Hematopoietic multipotent progenitor cell treated with erythropoietin and hydrocortisone succinate and interleukin-3 and kit ligand, for 15 days (in vitro differentiated cells): ENCODE measurements at regions not wholly inside any gene's neighbourhood (a gene's known extent, or its start where the extent isn't known, plus 50 kb on each side); places are given as distances from the start of the nearest gene placed in this dataset.

Experiments used
- DNase-seq: peaks from one replicate; pipeline ENCODE4 v3.0.0-alpha.2; 2015; ENCODE audit warnings: low spot score

- DNase-seq, result no peak
Measured at GRCh38 chr4:20302336-20302735, 50.6 kb downstream of the SLIT2 start.

- no peak for DNase-seq
Measured at GRCh38 chr4:20305976-20306375, 54.3 kb downstream of the SLIT2 start.

GRCh38 chr4:20311856-20312255, 60.2 kb downstream of the SLIT2 start:
- DNase-seq, result no peak

- no peak for DNase-seq
Measured at GRCh38 chr4:20313237-20314030, 61.7 kb downstream of the SLIT2 start.

- no peak for DNase-seq
Measured at GRCh38 chr4:20317424-20317985, 65.8 kb downstream of the SLIT2 start.

GRCh38 chr4:20318001-20318908, 66.5 kb downstream of the SLIT2 start:
- no peak for DNase-seq

- no peak for DNase-seq
Measured at GRCh38 chr4:20318909-20319277, 67.2 kb downstream of the SLIT2 start.

- no peak for DNase-seq
Measured at GRCh38 chr4:20319825-20320612, 68.3 kb downstream of the SLIT2 start.

GRCh38 chr4:20323991-20324390, 72.3 kb downstream of the SLIT2 start:
- no peak for DNase-seq

GRCh38 chr4:20326460-20326859, 74.8 kb downstream of the SLIT2 start:
- no peak for DNase-seq

- no peak for DNase-seq
Measured at GRCh38 chr4:20326977-20327376, 75.3 kb downstream of the SLIT2 start.

GRCh38 chr4:20327808-20328207, 76.1 kb downstream of the SLIT2 start:
- DNase-seq, result no peak

GRCh38 chr4:20331642-20332041, 79.9 kb downstream of the SLIT2 start:
- DNase-seq, result no peak

GRCh38 chr4:20333141-20333715, 81.5 kb downstream of the SLIT2 start:
- no peak for DNase-seq

- DNase-seq, result no peak
Measured at GRCh38 chr4:20337261-20337664, 85.6 kb downstream of the SLIT2 start.

GRCh38 chr4:20338841-20339240, 87.1 kb downstream of the SLIT2 start:
- no peak for DNase-seq

GRCh38 chr4:20341134-20341738, 89.5 kb downstream of the SLIT2 start:
- no peak for DNase-seq

- DNase-seq, result no peak
Measured at GRCh38 chr4:20347531-20347930, 95.8 kb downstream of the SLIT2 start.

- no peak for DNase-seq
Measured at GRCh38 chr4:20348411-20348810, 96.7 kb downstream of the SLIT2 start.

GRCh38 chr4:20351360-20352162, 99.9 kb downstream of the SLIT2 start:
- no peak for DNase-seq

GRCh38 chr4:20352163-20352431, 100.4 kb downstream of the SLIT2 start:
- no peak for DNase-seq
